Forelimb muscle (tissue), 1 donor: ENCODE measurements at regions not wholly inside any gene's neighbourhood (a gene's known extent, or its start where the extent isn't known, plus 50 kb on each side); places are given as distances from the start of the nearest gene placed in this dataset.

ENCODE experiments used
- DNase-seq: peaks from one replicate; pipeline ENCODE4 v3.0.0-alpha.2; 2013; ENCODE audit warnings: low read depth

DNA sequence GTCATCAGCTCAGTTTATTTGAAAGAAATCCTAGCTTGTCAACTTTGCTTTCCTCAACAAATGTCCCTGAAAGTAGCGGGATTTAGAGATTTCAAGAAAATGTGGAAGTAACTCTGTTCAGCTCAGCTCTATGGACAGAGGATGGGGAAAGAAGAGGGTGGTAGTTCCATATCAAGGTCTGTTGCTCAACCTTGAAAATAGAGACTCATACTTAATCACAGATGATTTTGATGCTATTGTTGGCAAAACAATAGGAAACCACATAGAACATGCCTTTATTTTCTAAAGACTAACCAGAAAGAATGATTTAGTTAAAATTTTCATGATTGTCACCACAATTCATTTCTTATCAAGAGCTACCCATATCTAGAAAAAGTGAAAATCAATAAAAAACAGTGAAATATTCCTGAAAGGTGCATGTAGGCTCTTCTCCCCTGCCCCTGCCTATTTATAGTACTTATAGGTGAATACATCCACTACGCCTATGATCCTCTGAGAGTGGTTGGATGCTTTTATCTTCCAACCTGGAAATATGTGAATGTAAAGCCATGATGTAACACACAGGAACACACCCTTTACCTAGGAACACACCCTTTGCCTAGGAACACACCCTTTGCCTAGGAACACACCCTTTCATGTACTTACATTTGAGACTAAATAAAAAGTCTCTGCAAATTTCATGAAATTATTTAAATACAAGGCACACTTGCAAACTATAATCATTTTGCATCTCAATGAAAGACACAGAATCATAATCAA, 65.8 kb downstream of the ETAA1 start:
- DNase-seq, result no peak

DNA sequence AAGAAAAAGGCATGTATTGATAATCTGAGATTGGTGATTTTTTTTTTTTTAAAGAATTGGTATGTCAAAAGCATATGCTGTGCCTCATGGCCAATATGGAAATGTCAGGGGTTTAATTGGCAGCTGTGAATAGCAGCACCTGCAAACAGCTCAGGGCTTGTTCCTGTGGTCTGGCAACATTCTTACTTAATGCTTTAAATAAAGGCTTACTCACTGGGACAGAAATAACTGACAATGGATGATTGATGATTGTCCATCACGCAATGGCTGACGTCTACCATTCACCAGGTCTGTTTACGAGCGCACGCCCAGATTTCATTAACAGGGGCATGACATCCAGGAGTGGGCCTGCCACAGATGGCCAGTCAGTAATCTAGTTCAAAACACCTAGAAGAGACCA, 66.7 kb downstream of the ETAA1 start:
- DNase-seq, result no peak

DNA sequence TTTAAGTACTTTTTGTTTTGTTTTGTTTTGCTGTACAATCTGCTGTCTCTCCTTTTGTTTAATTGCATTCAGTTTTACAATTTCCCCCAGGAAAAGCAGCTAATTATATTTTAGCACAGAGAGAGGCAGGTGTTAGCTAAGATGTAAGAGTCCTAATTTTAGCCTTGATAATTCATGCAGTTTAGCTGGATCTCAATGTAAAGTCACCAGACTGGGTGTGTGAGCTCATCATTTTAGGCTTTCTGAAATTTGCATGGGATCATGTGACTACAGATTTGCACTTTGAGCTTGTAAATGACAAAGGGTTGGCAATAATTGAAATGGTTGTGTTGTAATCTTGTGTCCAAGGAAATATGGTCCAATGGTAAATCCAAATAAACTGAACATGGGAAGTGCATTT, 68.5 kb downstream of the ETAA1 start:
- DNase-seq, result no peak

GRCh38 chr2:67466734-67467133, 69.6 kb downstream of the ETAA1 start:
- DNase-seq, result no peak

DNA sequence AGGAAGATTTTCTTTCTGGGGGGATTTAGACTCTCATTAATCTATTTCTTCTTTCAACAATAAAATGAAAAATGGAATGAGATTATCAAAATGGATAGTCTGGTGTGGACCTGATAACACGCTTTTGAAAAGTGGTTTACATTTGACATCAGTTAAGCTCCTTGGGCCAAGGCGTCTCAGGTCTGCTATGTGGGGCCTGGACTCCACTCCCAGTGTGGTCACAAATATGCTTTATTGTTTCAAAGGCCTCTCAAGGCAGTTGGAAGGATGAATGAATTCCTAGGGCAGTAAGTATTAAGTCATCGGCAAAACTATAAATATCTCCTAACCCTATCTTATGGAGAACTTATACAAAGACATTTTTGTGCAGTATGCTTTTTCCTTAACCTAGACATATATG, 74.5 kb downstream of the ETAA1 start:
- no peak for DNase-seq

GRCh38 chr2:67476809-67477790, 80.0 kb downstream of the ETAA1 start:
- peak; percentile 36 for DNase-seq

DNA sequence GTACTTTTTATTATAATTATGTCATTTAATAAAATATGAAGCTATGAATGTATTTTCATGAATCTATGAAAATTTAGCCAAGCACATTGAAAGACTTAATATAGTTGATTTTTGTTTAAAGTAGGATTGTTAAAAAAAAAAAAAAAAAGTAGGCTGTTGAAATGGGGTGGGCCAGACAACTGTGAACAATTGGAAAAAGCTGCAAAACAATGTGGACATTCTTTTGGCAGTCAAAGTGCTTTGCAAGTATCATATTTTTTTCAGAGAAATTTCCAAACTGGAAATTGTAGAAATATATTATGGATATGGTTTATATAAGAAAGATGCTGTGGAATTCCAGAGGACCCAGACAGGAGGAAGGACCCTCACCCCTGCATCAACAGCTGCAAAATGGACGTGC, 82.1 kb downstream of the ETAA1 start:
- no peak for DNase-seq

DNA sequence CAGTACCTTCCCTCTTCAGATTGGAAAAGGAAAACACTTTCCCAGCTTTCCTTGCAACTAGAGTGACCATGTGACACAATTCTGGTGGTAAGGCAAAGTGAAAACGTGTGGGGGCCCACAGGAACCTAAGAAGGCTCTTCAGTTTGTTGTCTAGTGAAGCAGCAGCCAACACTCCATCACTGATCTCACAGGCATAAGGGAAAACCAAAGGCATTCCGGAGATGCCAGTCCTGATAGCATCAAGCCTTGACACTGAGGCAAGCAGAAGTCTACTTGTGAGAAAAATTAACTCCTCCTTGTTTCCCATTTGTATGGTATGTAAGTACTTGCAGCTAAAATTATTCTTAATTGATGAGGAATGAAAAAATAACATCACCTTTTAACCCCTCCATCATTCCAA, 88.3 kb downstream of the ETAA1 start:
- DNase-seq, result no peak

DNA sequence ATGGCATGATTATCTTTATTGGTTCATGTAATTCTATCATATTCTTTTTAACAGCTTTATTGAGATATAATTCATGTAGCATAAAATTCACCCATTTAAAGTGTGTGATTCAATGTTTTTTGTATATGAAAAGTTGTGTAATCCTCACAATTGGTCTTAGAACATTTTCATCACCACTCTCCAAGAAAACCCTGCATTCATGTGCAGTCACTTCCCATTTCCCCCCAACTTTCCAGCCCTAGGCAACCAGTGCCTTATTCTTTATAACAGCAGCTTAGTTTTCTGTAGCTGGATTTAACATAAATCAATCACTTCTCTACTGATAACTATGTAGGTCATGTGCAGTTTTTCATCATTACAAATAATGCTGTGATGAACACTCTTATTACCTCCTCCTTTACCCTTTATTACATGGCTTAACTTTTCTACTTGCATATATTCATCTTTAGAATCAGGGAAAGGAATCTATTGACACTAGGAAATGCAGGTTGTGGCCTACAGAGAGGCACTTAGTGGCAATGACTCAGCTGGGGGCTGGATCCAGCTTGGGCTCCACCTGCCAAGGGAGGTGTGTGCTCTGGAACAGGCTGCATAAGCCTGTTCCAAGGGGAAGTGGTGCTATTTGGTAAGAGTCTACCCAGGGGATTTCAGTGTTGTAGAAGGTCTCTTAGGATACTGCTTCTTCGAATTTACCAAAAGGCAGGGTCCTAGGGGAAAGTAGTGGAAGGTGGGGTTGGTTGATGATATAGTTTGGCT, 89.1 kb downstream of the ETAA1 start:
- DNase-seq, result no peak

- no peak for DNase-seq
Observed at GRCh38 chr2:67487993-67488392, 90.9 kb downstream of the ETAA1 start.

GRCh38 chr2:67489396-67489795, 92.3 kb downstream of the ETAA1 start:
- no peak for DNase-seq

DNA sequence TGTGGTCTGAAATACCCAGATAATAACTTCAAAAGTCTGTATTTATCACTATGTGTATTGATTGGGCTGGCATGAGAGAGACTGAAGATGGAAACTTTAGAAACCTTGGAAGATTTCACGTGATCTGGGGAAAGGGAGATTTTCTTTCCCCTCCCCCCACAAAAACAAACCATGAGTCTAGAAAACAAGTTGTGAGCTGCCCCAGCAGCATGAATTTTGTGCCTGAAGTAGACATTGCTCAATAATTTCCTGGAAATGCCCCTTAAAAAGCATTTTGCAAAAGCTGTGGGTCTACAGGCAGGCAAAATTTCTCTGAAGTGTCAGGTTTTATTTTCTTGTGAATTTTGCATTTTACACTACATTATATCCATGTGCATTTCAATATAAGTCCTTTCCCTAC, 101.8 kb downstream of the ETAA1 start:
- DNase-seq, result no peak

DNA sequence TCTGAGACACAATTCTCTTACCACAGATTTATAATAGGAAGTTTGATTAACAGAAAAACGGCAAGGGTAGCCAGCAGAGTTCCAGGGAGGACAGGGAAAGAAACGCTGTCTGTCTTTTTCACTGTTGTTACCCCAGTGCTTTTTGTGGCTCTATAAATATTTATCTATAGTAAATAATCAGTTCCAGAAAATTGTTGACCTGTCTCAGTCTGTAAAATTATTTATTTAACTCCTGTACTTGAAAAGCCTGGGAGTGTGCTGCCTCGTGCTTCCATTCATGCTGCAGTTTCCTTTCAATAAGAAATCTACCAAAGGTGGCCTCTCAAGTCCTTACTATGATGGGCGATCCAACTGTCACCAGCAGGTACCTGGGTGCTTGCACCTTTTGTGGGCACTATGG, 102.9 kb downstream of the ETAA1 start:
- no peak for DNase-seq

GRCh38 chr2:67500541-67500940, 103.4 kb downstream of the ETAA1 start:
- no peak for DNase-seq

- DNase-seq, result no peak
Observed at GRCh38 chr2:67502346-67503065, 105.4 kb downstream of the ETAA1 start.

DNA sequence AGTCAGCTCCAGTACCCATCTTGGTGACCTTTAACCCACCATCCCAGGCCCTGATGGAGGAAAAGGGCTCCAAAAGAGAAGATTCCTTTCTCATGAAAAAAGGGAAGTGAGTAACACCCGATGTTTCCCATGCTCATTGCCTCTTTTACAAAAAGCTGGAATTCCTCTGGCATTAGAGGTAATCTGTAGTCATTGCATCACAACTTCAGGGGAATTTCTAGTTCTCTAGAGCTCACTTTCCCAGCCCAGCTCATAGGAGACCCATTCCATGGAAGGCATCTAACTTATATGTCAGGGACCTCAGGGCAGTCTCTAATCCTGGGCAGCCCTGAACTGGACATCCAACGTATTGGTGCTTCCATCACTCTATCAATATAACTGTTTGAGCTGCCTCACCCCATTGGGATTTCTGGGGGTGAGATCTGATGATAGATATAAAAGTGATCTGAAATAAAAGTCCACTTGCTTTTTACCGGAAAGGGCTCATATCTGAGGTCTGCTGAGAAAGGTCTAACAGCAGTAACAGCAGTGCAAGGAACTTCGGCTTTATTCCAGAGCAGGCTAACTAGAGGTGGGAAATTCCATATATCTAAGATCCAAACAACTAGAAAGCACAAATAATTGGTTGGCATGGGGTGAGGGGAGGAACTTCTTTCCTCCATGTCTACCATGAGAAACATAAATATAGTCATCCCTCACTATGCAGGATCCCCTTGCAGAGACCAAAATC, 106.1 kb downstream of the ETAA1 start:
- no peak for DNase-seq

- no peak for DNase-seq
Observed at GRCh38 chr2:67510745-67511144, 113.6 kb downstream of the ETAA1 start.

GRCh38 chr2:67514515-67514914, 117.4 kb downstream of the ETAA1 start:
- no peak for DNase-seq

- DNase-seq, result no peak
Observed at GRCh38 chr2:67515056-67515455, 117.9 kb downstream of the ETAA1 start.

DNA sequence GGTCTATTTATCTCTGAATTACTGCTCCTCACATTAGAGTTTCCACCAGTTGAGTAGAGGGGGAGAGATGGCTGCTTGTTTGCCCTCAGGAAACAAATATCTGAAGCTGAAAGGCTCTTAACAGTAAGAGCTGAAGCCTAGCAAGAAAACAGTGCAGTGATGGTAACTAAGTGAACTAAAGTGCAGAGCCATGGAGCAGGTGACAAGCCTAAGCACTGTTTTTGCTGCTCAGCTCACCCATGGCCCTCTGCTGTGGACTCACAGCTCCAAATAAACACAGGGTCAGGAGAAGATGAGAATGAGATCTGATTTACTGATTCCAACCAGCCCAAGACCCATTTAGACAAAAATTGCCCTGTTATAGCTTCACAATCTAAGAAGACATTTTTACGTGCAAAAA, 118.4 kb downstream of the ETAA1 start:
- no peak for DNase-seq

DNA sequence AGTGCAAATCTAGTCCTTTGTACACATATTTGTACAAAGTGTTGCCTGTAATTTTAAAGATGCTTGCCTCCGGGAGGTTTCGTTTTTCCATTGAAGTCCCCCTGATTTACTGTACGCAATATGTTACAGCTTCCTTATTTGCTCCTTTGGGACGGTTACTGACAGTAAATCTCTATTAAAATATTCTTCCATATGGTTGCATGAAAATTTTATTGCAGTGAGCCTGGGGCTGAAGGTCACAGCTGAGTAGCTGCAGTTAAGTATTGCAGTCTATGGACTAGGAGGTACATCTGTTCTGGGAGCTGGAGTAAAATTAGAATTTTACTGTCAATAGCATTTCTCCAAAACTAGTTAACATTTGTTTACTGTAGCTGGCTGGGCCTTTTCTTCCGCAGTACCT, 119.2 kb downstream of the ETAA1 start:
- DNase-seq, result no peak
